HCT116 (cell line): ENCODE measurements at regions not wholly inside any gene's neighbourhood (a gene's known extent, or its start where the extent isn't known, plus 50 kb on each side); places are given as distances from the start of the nearest gene placed in this dataset.

Source experiments
- ATAC-seq: fragments of 200-7000 bp; cut with Tn5 transposase; 2 replicates; pipeline ENCODE4 v1.9.1; 2020; ENCODE audit warnings: mild to moderate bottlenecking, moderate library complexity
- BruUV-seq: library from RNA; stranded (reverse); fragments of 400-500 nt; replicated peaks from 2 replicates; lab custom pipeline; 2021; lab: Mats Ljungman, UMichigan
- CTCF ChIA-PET: fragments of 300-600 bp; sonication (Branson Sonifier 250); formaldehyde crosslinking; loops from one replicate; lab custom pipeline; 2021; ENCODE audit warnings: antibody characterized with exemption; lab: Charles Lee
- POLR2A ChIA-PET: fragments of 300-600, 350-600 bp; sonication (Branson Sonifier 250); formaldehyde crosslinking; loops from one replicate; lab custom pipeline; 2021; ENCODE audit warnings: antibody characterized with exemption; lab: Charles Lee
- RAD21 ChIA-PET, 2 experiments: fragments of 300-600 bp; sonication (Branson Sonifier 250); formaldehyde crosslinking; loops; one replicate each; lab custom pipeline; 2023; ENCODE audit warnings: low total read pairs in 2 of 2; ENCODE audit not compliant: uncharacterized antibody in 2 of 2, unreplicated experiment in 2 of 2, low non-redundant PET in 1 of 2; lab: Charles Lee
- DNase-seq: peaks from one replicate; pipeline ENCODE4 v3.0.0-alpha.2; 2010; ENCODE audit warnings: low read depth, low spot score
- H2AFZ ChIP-seq: fragments of 200-600 bp; shearing (Covaris generic), sonication (generic); 2 replicates; pipeline ENCODE4 v1.6.1; 2017; ENCODE audit warnings: low read depth, mixed run types, mixed read lengths, antibody characterized with exemption, low read length; ENCODE audit not compliant: poor library complexity, severe bottlenecking
- H3K27ac ChIP-seq: 2 replicates; pipeline ENCODE4 v1.5.1; 2012; ENCODE audit warnings: low read depth, low read length
- H3K27me3 ChIP-seq: fragments of 200-600 bp; sonication (generic); 2 replicates; pipeline ENCODE4 v1.6.1; 2016; ENCODE audit warnings: mixed run types, low read length, mixed read lengths; ENCODE audit not compliant: insufficient read depth
- H3K36me3 ChIP-seq, 2 experiments: fragments of 200-500 bp in 1 of 2; fragments of 200-600 bp in 1 of 2; sonication (Bioruptor generic) in 1 of 2; sonication (generic) in 1 of 2; 2 replicates each; pipeline versions ENCODE4 v1.5.1 to v1.6.1; 2014 to 2016; ENCODE audit warnings: low read length in 2 of 2, inconsistent platforms in 1 of 2, mixed read lengths in 1 of 2, mixed run types in 1 of 2; ENCODE audit not compliant: insufficient read depth in 2 of 2, control insufficient read depth in 1 of 2
- H3K4me1 ChIP-seq, 2 experiments: fragments of 200-600 bp in 1 of 2; sonication (generic) in 1 of 2; 2 replicates each; pipeline versions ENCODE4 v1.5.1 to v1.6.1; 2012 to 2017; ENCODE audit warnings: low read length in 2 of 2, inconsistent platforms in 1 of 2, mild to moderate bottlenecking in 1 of 2, mixed read lengths in 1 of 2, mixed run types in 1 of 2, moderate library complexity in 1 of 2; ENCODE audit not compliant: insufficient read depth in 2 of 2, control insufficient read depth in 1 of 2
- H3K4me2 ChIP-seq: fragments of 200-600 bp; sonication (generic); 2 replicates; pipeline ENCODE4 v1.6.1; 2017; ENCODE audit warnings: mixed run types, low read length, mixed read lengths
- H3K4me3 ChIP-seq, 2 experiments: fragments of 200-600 bp in 1 of 2; sonication (generic) in 1 of 2; replicated peaks in 1 of 2; 2 replicates each; pipeline ENCODE4 v1.5.1; 2011 to 2016; ENCODE audit warnings: low read length in 2 of 2, control low read depth in 1 of 2, low read depth in 1 of 2, mild to moderate bottlenecking in 1 of 2, mixed read lengths in 1 of 2, mixed run types in 1 of 2
- H3K79me2 ChIP-seq: fragments of 200-600 bp; sonication (generic); 2 replicates; pipeline ENCODE4 v1.6.1; 2017; ENCODE audit warnings: mild to moderate bottlenecking, mixed run types, low read length, moderate library complexity, mixed read lengths; ENCODE audit not compliant: insufficient read depth
- H3K9ac ChIP-seq: fragments of 200-600 bp; sonication (generic); 2 replicates; pipeline ENCODE4 v1.6.1; 2016; ENCODE audit warnings: low read length, mixed read lengths
- H3K9me2 ChIP-seq: fragments of 200-600 bp; sonication (generic), shearing (Covaris generic); 2 replicates; pipeline ENCODE4 v1.6.1; 2017; ENCODE audit warnings: mixed run types, mild to moderate bottlenecking, moderate library complexity; ENCODE audit not compliant: insufficient read depth
- H3K9me3 ChIP-seq, 2 experiments: fragments of 200-500 bp in 1 of 2; fragments of 200-600 bp in 1 of 2; sonication (Bioruptor generic) in 1 of 2; sonication (generic) in 1 of 2; 2 replicates each; pipeline ENCODE4 v1.6.1; 2014 to 2017; ENCODE audit warnings: low read length in 2 of 2, mixed read lengths in 2 of 2, inconsistent platforms in 1 of 2, low read depth in 1 of 2, mild to moderate bottlenecking in 1 of 2, mixed run types in 1 of 2, moderate library complexity in 1 of 2; ENCODE audit not compliant: control insufficient read depth in 1 of 2, insufficient read depth in 1 of 2
- H4K20me1 ChIP-seq: fragments of 200-600 bp; sonication (generic), shearing (Covaris generic); 2 replicates; pipeline ENCODE4 v1.6.1; 2017; ENCODE audit warnings: mixed run types, mild to moderate bottlenecking, moderate library complexity; ENCODE audit not compliant: insufficient read depth
- CBX3 ChIP-seq: IDR thresholded peaks from 2 replicates; pipeline ENCODE4 v1.6.1; 2012; ENCODE audit warnings: low read depth
- FOSL1 ChIP-seq: IDR thresholded peaks from 2 replicates; pipeline ENCODE4 v1.6.1; 2012; ENCODE audit warnings: low read depth
- JUND ChIP-seq: IDR thresholded peaks from 2 replicates; pipeline ENCODE4 v1.6.1; 2012
- POLR2A ChIP-seq: IDR thresholded peaks from 2 replicates; pipeline ENCODE4 v1.7.0; 2011; ENCODE audit warnings: borderline replicate concordance; ENCODE audit not compliant: insufficient read depth, insufficient read length; ENCODE audit errors: extremely low read depth
- POLR2AphosphoS5 ChIP-seq: IDR thresholded peaks from 2 replicates; pipeline ENCODE4 v1.6.1; 2011; ENCODE audit warnings: mild to moderate bottlenecking, low read depth, low read length, moderate library complexity
- RAD21 ChIP-seq: IDR thresholded peaks from 2 replicates; pipeline ENCODE4 v1.6.1; 2012; ENCODE audit warnings: low read depth, mild to moderate bottlenecking
- ZNF274 ChIP-seq: fragments of 200-500 bp; sonication (Bioruptor generic); IDR thresholded peaks from 2 replicates; pipeline ENCODE4 v1.6.1; 2014; ENCODE audit warnings: mild to moderate bottlenecking, low read depth, low read length, inconsistent platforms
- intact Hi-C: fragments of 100-400 bp; cut with micrococcal nuclease; formaldehyde crosslinking; loops from 2 replicates; pipeline ENCODE4 v1.10.0; 2022
- TF ChIP-seq, protein P1 (sequence below): IDR thresholded peaks from 2 replicates; pipeline ENCODE4 v1.6.1; 2011; ENCODE audit warnings: mild to moderate bottlenecking, low read length, moderate library complexity; ENCODE audit not compliant: insufficient replicate concordance; ENCODE audit errors: extremely low read depth
- TF ChIP-seq, protein P2 (sequence below): IDR thresholded peaks from 2 replicates; pipeline ENCODE4 v1.6.1; 2012; ENCODE audit warnings: low read depth
- TF ChIP-seq, protein P3 (sequence below): IDR thresholded peaks from 2 replicates; pipeline ENCODE4 v1.6.1; 2012
- TF ChIP-seq, protein P4 (sequence below): IDR thresholded peaks from 2 replicates; pipeline ENCODE4 v1.6.1; 2012
- TF ChIP-seq, protein P5 (sequence below), 3 experiments: fragments of 200-600 bp in 1 of 3; sonication (generic) in 1 of 3; IDR thresholded peaks in 2 of 3; conservative IDR thresholded peaks in 1 of 3; 2 replicates each; pipeline ENCODE4 v1.5.1; 2012 to 2017; ENCODE audit warnings: low read depth in 2 of 3, low read length in 2 of 3, antibody characterized with exemption in 1 of 3, borderline replicate concordance in 1 of 3, control low read depth in 1 of 3, mild to moderate bottlenecking in 1 of 3, mixed read lengths in 1 of 3, mixed run types in 1 of 3, moderate library complexity in 1 of 3; ENCODE audit not compliant: insufficient read depth in 1 of 3

DNA sequence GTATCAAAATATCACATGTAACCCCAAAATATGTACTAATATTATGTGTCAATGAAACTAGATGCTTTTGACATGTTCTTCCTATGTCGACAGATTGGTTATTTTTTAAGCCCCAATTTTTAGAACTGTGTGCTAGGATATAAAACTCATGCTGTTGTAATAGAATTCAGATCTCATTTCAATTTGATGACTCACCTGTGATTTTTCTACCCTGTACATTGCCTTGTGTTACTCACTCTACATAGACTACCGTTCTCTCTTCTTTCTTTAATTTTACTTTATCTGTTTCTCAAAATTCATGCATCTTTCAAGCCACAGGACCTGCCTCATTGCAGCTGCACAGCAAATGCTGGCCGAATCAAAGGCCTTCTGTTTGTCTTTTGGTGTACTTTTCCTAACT lies 284.5 kb downstream of the MAT2B start:
- Histone ChIP-seq H3K9ac (no peak overlapping the region), H3K4me1 (no peaks in the 10 kb centered on the region), H3K9me2 (no peaks in the 10 kb centered on the region), H3K9me3 (no peaks in the 10 kb centered on the region; a peak in 1 of 4 replicates), H4K20me1 (no peaks in the 10 kb centered on the region), H2AFZ (no peak overlapping the region)
- ChIA-PET CTCF (no interaction called here), RAD21 (no interaction called here)
- ATAC-seq (no peak), DNase-seq (no peak)
- no peak for TF ChIP-seq CBX3
- TF ChIP-seq JUND = no peak
- no peak for TF ChIP-seq ZNF274
- no peak for TF ChIP-seq RAD21
- no peak for TF ChIP-seq POLR2A
- TF ChIP-seq, all 23 proteins: peak for 0
- H3K27ac ChIP-seq = no peak overlapping the region
- H3K36me3 ChIP-seq = no peaks in the 10 kb centered on the region
- no peak overlapping the region for H3K4me2 ChIP-seq
- POLR2A ChIA-PET = no interaction called here
- no peaks in the 10 kb centered on the region for H3K79me2 ChIP-seq
- no peak overlapping the region for H3K4me3 ChIP-seq
- intact Hi-C loops = no loop called here
- H3K27me3 ChIP-seq = no peaks in the 10 kb centered on the region
- BruUV-seq = no TSS peak

DNA sequence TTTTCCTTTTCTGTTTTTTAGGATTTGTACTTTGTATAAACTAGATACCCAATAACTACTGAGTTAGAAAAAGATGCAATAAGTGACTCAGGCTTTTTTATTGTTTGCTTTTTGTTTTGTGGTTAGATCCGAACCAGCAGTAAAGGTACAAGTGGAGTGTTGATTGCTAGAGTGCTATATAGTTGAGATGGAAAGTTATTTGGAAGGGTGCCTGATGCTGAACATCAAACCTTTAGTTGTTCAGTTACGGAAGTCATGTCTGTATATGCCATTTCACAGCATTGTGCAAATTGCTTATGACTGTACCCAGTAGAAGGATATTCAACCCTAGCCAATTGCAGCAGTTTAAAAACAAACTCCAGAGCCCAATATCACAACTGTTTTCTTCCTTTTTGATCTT lies 285.1 kb downstream of the MAT2B start:
- intact Hi-C loops = no loop called here
- Histone ChIP-seq H3K36me3 (no peaks in the 10 kb centered on the region), H3K4me3 (no peak overlapping the region), H3K9ac (no peak overlapping the region), H3K27me3 (no peaks in the 10 kb centered on the region), H2AFZ (no peak overlapping the region), H3K27ac (no peak overlapping the region), H3K79me2 (no peaks in the 10 kb centered on the region), H3K4me1 (no peaks in the 10 kb centered on the region), H3K9me3 (no peaks in the 10 kb centered on the region; a peak in 1 of 4 replicates), H3K4me2 (no peak overlapping the region), H4K20me1 (no peaks in the 10 kb centered on the region), H3K9me2 (no peaks in the 10 kb centered on the region)
- DNase-seq (no peak), ATAC-seq (no peak)
- CTCF ChIA-PET = no interaction called here
- POLR2A ChIA-PET = no interaction called here
- BruUV-seq = no TSS peak
- RAD21 ChIA-PET = no interaction called here
- TF ChIP-seq FOSL1 (no peak), RAD21 (no peak), CBX3 (no peak), JUND (no peak), POLR2A (no peak), POLR2AphosphoS5 (no peak)
- TF ChIP-seq, protein P1, sequence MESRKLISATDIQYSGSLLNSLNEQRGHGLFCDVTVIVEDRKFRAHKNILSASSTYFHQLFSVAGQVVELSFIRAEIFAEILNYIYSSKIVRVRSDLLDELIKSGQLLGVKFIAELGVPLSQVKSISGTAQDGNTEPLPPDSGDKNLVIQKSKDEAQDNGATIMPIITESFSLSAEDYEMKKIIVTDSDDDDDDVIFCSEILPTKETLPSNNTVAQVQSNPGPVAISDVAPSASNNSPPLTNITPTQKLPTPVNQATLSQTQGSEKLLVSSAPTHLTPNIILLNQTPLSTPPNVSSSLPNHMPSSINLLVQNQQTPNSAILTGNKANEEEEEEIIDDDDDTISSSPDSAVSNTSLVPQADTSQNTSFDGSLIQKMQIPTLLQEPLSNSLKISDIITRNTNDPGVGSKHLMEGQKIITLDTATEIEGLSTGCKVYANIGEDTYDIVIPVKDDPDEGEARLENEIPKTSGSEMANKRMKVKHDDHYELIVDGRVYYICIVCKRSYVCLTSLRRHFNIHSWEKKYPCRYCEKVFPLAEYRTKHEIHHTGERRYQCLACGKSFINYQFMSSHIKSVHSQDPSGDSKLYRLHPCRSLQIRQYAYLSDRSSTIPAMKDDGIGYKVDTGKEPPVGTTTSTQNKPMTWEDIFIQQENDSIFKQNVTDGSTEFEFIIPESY = no peak
- TF ChIP-seq, protein P2, sequence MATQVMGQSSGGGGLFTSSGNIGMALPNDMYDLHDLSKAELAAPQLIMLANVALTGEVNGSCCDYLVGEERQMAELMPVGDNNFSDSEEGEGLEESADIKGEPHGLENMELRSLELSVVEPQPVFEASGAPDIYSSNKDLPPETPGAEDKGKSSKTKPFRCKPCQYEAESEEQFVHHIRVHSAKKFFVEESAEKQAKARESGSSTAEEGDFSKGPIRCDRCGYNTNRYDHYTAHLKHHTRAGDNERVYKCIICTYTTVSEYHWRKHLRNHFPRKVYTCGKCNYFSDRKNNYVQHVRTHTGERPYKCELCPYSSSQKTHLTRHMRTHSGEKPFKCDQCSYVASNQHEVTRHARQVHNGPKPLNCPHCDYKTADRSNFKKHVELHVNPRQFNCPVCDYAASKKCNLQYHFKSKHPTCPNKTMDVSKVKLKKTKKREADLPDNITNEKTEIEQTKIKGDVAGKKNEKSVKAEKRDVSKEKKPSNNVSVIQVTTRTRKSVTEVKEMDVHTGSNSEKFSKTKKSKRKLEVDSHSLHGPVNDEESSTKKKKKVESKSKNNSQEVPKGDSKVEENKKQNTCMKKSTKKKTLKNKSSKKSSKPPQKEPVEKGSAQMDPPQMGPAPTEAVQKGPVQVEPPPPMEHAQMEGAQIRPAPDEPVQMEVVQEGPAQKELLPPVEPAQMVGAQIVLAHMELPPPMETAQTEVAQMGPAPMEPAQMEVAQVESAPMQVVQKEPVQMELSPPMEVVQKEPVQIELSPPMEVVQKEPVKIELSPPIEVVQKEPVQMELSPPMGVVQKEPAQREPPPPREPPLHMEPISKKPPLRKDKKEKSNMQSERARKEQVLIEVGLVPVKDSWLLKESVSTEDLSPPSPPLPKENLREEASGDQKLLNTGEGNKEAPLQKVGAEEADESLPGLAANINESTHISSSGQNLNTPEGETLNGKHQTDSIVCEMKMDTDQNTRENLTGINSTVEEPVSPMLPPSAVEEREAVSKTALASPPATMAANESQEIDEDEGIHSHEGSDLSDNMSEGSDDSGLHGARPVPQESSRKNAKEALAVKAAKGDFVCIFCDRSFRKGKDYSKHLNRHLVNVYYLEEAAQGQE = no peak
- TF ChIP-seq, protein P3, sequence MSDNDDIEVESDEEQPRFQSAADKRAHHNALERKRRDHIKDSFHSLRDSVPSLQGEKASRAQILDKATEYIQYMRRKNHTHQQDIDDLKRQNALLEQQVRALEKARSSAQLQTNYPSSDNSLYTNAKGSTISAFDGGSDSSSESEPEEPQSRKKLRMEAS = no peak
- TF ChIP-seq, protein P4, sequence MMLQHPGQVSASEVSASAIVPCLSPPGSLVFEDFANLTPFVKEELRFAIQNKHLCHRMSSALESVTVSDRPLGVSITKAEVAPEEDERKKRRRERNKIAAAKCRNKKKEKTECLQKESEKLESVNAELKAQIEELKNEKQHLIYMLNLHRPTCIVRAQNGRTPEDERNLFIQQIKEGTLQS = no peak
- TF ChIP-seq, protein P5, sequence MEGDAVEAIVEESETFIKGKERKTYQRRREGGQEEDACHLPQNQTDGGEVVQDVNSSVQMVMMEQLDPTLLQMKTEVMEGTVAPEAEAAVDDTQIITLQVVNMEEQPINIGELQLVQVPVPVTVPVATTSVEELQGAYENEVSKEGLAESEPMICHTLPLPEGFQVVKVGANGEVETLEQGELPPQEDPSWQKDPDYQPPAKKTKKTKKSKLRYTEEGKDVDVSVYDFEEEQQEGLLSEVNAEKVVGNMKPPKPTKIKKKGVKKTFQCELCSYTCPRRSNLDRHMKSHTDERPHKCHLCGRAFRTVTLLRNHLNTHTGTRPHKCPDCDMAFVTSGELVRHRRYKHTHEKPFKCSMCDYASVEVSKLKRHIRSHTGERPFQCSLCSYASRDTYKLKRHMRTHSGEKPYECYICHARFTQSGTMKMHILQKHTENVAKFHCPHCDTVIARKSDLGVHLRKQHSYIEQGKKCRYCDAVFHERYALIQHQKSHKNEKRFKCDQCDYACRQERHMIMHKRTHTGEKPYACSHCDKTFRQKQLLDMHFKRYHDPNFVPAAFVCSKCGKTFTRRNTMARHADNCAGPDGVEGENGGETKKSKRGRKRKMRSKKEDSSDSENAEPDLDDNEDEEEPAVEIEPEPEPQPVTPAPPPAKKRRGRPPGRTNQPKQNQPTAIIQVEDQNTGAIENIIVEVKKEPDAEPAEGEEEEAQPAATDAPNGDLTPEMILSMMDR (IDR thresholded peaks at IDR 0.05 in 2 of 3, conservative IDR thresholded peaks at IDR 0.05 in 1 of 3; ENCODE audit: borderline replicate concordance in 1 of 3, insufficient read depth in 1 of 3, low read depth in 2 of 3, low read length in 2 of 3) = no peak
